ENCODE measurements at regions not wholly inside any gene's neighbourhood (a gene's known extent, or its start where the extent isn't known, plus 50 kb on each side); places are given as distances from the start of the nearest gene placed in this dataset.

DNA sequence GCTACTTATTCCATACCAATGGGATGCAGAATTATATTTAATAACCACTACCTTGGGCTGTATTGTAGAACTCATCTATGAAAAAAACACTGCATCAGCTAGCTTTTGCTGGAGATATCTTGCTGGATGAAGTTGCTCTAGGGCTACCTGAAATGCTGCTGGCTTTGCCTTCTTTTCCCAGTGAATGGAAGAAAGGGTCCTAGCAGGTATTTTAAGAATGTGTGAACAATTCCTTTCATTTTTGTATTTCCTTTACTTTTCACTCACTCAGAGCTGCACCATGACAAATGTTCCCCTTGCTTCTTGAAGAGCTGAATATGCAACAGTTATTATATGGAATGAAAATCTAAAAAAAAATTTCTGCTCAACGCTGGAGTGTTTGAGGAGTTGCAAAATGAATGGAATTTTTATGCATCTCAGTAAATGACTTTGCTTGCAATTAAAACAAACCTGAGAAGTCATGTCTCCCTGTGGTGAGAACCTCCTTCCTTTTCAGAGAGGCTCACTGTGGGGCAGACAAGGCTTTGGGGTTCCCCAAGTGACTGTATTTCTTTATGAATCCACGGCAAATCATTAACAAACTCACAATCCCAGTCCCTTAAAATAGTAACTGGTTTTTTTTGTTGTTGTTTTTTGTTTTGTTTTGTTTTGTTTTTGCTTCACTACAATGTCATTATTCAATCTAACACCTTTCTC lies 566.8 kb upstream of the KIRREL3 start:
- H3K9me3 ChIP-seq (ENCODE audit: low read length): no peaks in the 10 kb centered on the region
- H3K36me3 ChIP-seq (ENCODE audit: insufficient read depth, low read length): no peaks in the 10 kb centered on the region
- H3F3A ChIP-seq (ENCODE audit: insufficient read depth, low read length, poor library complexity, severe bottlenecking): no peaks in the 10 kb centered on the region
- H4K20me1 ChIP-seq (ENCODE audit: insufficient read depth): no peaks in the 10 kb centered on the region
- no peaks in the 10 kb centered on the region for H3K9me2 ChIP-seq (ENCODE audit: insufficient read depth, low read length)
- H2AFZ ChIP-seq (ENCODE audit: low read depth, low read length): no peak overlapping the region
- no peak overlapping the region for H3K4me2 ChIP-seq (ENCODE audit: low read length)
- H3K4me3 ChIP-seq (ENCODE audit: low read length): no peak overlapping the region
- H3K9ac ChIP-seq (ENCODE audit: low read length): no peak overlapping the region
- no peak overlapping the region for H3K27ac ChIP-seq (ENCODE audit: low read length)
- no peak for TF ChIP-seq SMC3 (conservative IDR thresholded peaks at IDR 0.05; ENCODE audit: poor library complexity)
- TF ChIP-seq REST (IDR thresholded peaks at IDR 0.05; ENCODE audit: borderline replicate concordance): no peak
- TF ChIP-seq MXI1 (conservative IDR thresholded peaks at IDR 0.05; ENCODE audit: poor library complexity, severe bottlenecking): no peak
- TF ChIP-seq POLR2AphosphoS5 (IDR thresholded peaks at IDR 0.05): no peak
- TF ChIP-seq EP300 (conservative IDR thresholded peaks at IDR 0.05; ENCODE audit: poor library complexity, severe bottlenecking): no peak
- no peak for TF ChIP-seq EZH2 (IDR thresholded peaks at IDR 0.05; ENCODE audit: borderline replicate concordance, insufficient read depth, low read length, poor library complexity, severe bottlenecking)
- TF ChIP-seq RAD21 (conservative IDR thresholded peaks at IDR 0.05): no peak
- no peak for TF ChIP-seq TAF1 (IDR thresholded peaks at IDR 0.05; ENCODE audit: low read depth)
- TF ChIP-seq CTCF (IDR thresholded peaks at IDR 0.05; ENCODE audit: poor library complexity, severe bottlenecking): no peak
- no peaks in the 10 kb centered on the region for H3K27me3 ChIP-seq (ENCODE audit: insufficient read depth, low read depth, low read length)
- H3K79me2 ChIP-seq (replicated peaks; ENCODE audit: insufficient read depth, low read length): no peaks in the 10 kb centered on the region

DNA sequence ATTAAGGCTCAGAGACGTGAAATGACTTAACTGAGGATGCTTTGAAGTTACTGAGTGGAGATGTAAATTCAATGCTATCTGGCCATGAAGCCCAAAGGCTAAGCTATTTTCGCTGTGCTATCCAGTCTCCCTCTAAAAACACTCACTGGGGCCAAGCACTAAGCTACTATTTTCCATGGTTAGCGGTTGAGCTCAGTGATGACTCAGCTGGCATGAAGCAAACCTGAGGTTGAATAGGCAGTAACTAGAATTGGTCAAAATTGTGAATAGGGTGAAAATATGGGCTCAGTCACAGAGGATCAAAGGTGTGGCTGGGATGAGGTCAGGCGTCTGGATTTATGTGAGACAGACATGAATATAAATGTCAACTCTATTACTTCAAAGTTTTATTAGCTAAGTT lies 564.2 kb upstream of the KIRREL3 start:
- no peaks in the 10 kb centered on the region for H3F3A ChIP-seq (ENCODE audit: insufficient read depth, low read length, poor library complexity, severe bottlenecking)
- TF ChIP-seq EP300 (conservative IDR thresholded peaks at IDR 0.05; ENCODE audit: poor library complexity, severe bottlenecking): no peak
- TF ChIP-seq RAD21 (conservative IDR thresholded peaks at IDR 0.05): no peak
- no peak for TF ChIP-seq REST (IDR thresholded peaks at IDR 0.05; ENCODE audit: borderline replicate concordance)
- TF ChIP-seq MXI1 (conservative IDR thresholded peaks at IDR 0.05; ENCODE audit: poor library complexity, severe bottlenecking): no peak
- TF ChIP-seq SMC3 (conservative IDR thresholded peaks at IDR 0.05; ENCODE audit: poor library complexity): no peak
- TF ChIP-seq EZH2 (IDR thresholded peaks at IDR 0.05; ENCODE audit: borderline replicate concordance, insufficient read depth, low read length, poor library complexity, severe bottlenecking): no peak
- no peak for TF ChIP-seq TAF1 (IDR thresholded peaks at IDR 0.05; ENCODE audit: low read depth)
- TF ChIP-seq POLR2AphosphoS5 (IDR thresholded peaks at IDR 0.05): no peak
- TF ChIP-seq CTCF (IDR thresholded peaks at IDR 0.05; ENCODE audit: poor library complexity, severe bottlenecking): no peak
- no peak overlapping the region for H3K27ac ChIP-seq (ENCODE audit: low read length)
- no peaks in the 10 kb centered on the region for H4K20me1 ChIP-seq (ENCODE audit: insufficient read depth)
- H3K4me3 ChIP-seq (ENCODE audit: low read length): no peak overlapping the region
- H3K9me2 ChIP-seq (ENCODE audit: insufficient read depth, low read length): no peaks in the 10 kb centered on the region
- H3K27me3 ChIP-seq (ENCODE audit: insufficient read depth, low read depth, low read length): no peaks in the 10 kb centered on the region
- no peaks in the 10 kb centered on the region for H3K36me3 ChIP-seq (ENCODE audit: insufficient read depth, low read length)
- H2AFZ ChIP-seq (ENCODE audit: low read depth, low read length): no peak overlapping the region
- no peaks in the 10 kb centered on the region for H3K9me3 ChIP-seq (ENCODE audit: low read length)
- no peaks in the 10 kb centered on the region for H3K79me2 ChIP-seq (replicated peaks; ENCODE audit: insufficient read depth, low read length)
- H3K9ac ChIP-seq (ENCODE audit: low read length): no peak overlapping the region
- H3K4me2 ChIP-seq (ENCODE audit: low read length): no peak overlapping the region
